OCI-LY7 (cell line): ENCODE measurements at regions not wholly inside any gene's neighbourhood (a gene's known extent, or its start where the extent isn't known, plus 50 kb on each side); places are given as distances from the start of the nearest gene placed in this dataset.

Source experiments
- BruUV-seq: library from RNA; stranded (reverse); fragments of 400-500 nt; replicated peaks from 2 replicates; lab custom pipeline; 2021; lab: Mats Ljungman, UMichigan
- CTCF ChIA-PET: fragments of 300-600 bp; sonication (Branson Sonifier 250); formaldehyde crosslinking; loops from one replicate; lab custom pipeline; 2022; ENCODE audit warnings: antibody characterized with exemption; ENCODE audit not compliant: unreplicated experiment; lab: Charles Lee
- POLR2A ChIA-PET: fragments of 300-600 bp; sonication (Branson Sonifier 250); formaldehyde crosslinking; loops from one replicate; lab custom pipeline; 2022; ENCODE audit warnings: antibody characterized with exemption; lab: Charles Lee
- DNase-seq: peaks from one replicate; pipeline ENCODE4 v3.0.0-alpha.2; 2015; ENCODE audit warnings: low spot score
- H2AFZ ChIP-seq: fragments of 200-600 bp; sonication (generic), shearing (Covaris generic); 2 replicates; pipeline ENCODE4 v1.6.1; 2014; ENCODE audit warnings: mild to moderate bottlenecking, antibody characterized with exemption, low read length, moderate library complexity
- H3K27ac ChIP-seq: fragments of 200-600 bp; sonication (generic); 2 replicates; pipeline ENCODE4 v1.5.1; 2014; ENCODE audit warnings: mixed run types, low read depth, mild to moderate bottlenecking, moderate library complexity, low read length, inconsistent platforms; ENCODE audit not compliant: poor library complexity, severe bottlenecking
- H3K36me3 ChIP-seq: fragments of 200-600 bp; sonication (generic); 2 replicates; pipeline ENCODE4 v1.6.1; 2014; ENCODE audit warnings: mild to moderate bottlenecking, antibody characterized with exemption, low read length, moderate library complexity, mixed read lengths; ENCODE audit not compliant: insufficient read depth
- H3K4me1 ChIP-seq: fragments of 200-600 bp; sonication (generic); 2 replicates; pipeline ENCODE4 v1.5.1; 2014; ENCODE audit warnings: mild to moderate bottlenecking, low read length; ENCODE audit not compliant: insufficient read depth, poor library complexity, severe bottlenecking
- H3K4me2 ChIP-seq: fragments of 200-600 bp; sonication (generic); 2 replicates; pipeline ENCODE4 v1.6.1; 2014; ENCODE audit warnings: mild to moderate bottlenecking, low read length
- H3K4me3 ChIP-seq: fragments of 200-600 bp; sonication (generic); 2 replicates; pipeline ENCODE4 v1.5.1; 2014; ENCODE audit warnings: mild to moderate bottlenecking, low read depth, low read length; ENCODE audit not compliant: poor library complexity, severe bottlenecking
- H3K79me2 ChIP-seq: fragments of 200-600 bp; sonication (generic); 2 replicates; pipeline ENCODE4 v1.6.1; 2016; ENCODE audit warnings: low read depth, mild to moderate bottlenecking, low read length, moderate library complexity, mixed read lengths; ENCODE audit not compliant: insufficient read depth
- H3K9me2 ChIP-seq: fragments of 200-600 bp; sonication (generic); 2 replicates; pipeline ENCODE4 v1.6.1; 2016; ENCODE audit warnings: mild to moderate bottlenecking, low read length, mixed read lengths; ENCODE audit not compliant: insufficient read depth
- H3K9me3 ChIP-seq: fragments of 200-600 bp; sonication (generic); 2 replicates; pipeline ENCODE4 v1.6.1; 2014; ENCODE audit warnings: mild to moderate bottlenecking, mixed run types, low read length, mixed read lengths
- H4K20me1 ChIP-seq: fragments of 200-600 bp; sonication (generic); 2 replicates; pipeline ENCODE4 v1.6.1; 2014; ENCODE audit warnings: mild to moderate bottlenecking, antibody characterized with exemption, low read length, moderate library complexity, mixed read lengths; ENCODE audit not compliant: insufficient read depth
- CTCF ChIP-seq: fragments of 200-600 bp; sonication (generic); conservative IDR thresholded peaks from 2 replicates; pipeline ENCODE4 v1.5.1; 2014; ENCODE audit warnings: mild to moderate bottlenecking, antibody characterized with exemption, low read length, moderate library complexity, mixed read lengths
- EZH2phosphoT487 ChIP-seq: fragments of 200-600 bp; sonication (generic); IDR thresholded peaks from 2 replicates; pipeline ENCODE4 v1.6.1; 2018; ENCODE audit warnings: low read depth, borderline replicate concordance, mild to moderate bottlenecking, mixed run types, antibody characterized with exemption, low read length, moderate library complexity, mixed read lengths
- intact Hi-C: fragments of 100-400 bp; cut with micrococcal nuclease; formaldehyde crosslinking; loops from one replicate; pipeline ENCODE4 v1.10.0; 2022; ENCODE audit not compliant: unreplicated experiment

- H3K4me1 ChIP-seq, result no peaks in the 10 kb centered on the region
- H3K4me2 ChIP-seq, result no peak overlapping the region
- no peak overlapping the region for H2AFZ ChIP-seq
- no peaks in the 10 kb centered on the region for H4K20me1 ChIP-seq
- H3K4me3 ChIP-seq, result no peak overlapping the region
- ChIA-PET CTCF (no interaction called here), POLR2A (no interaction called here)
- no peaks in the 10 kb centered on the region for H3K79me2 ChIP-seq
- H3K9me2 ChIP-seq, result no peaks in the 10 kb centered on the region
- H3K9me3 ChIP-seq, result no peaks in the 10 kb centered on the region
- H3K36me3 ChIP-seq, result no peaks in the 10 kb centered on the region
- no peak for DNase-seq
- TF ChIP-seq CTCF (no peak), EZH2phosphoT487 (no peak)
- H3K27ac ChIP-seq, result no peak overlapping the region
- no TSS peak for BruUV-seq
- intact Hi-C loops, result no loop called here
Measured at GRCh38 chr7:119936836-119937235, 336.1 kb upstream of the KCND2 start.

- no peak overlapping the region for H3K27ac ChIP-seq
- no peaks in the 10 kb centered on the region for H3K79me2 ChIP-seq
- POLR2A ChIA-PET, result no interaction called here
- no peaks in the 10 kb centered on the region for H4K20me1 ChIP-seq
- no peaks in the 10 kb centered on the region for H3K9me2 ChIP-seq
- H3K4me3 ChIP-seq, result no peak overlapping the region
- intact Hi-C loops, result no loop called here
- H3K4me2 ChIP-seq, result no peak overlapping the region
- no peak overlapping the region for H2AFZ ChIP-seq
- H3K9me3 ChIP-seq, result no peaks in the 10 kb centered on the region
- BruUV-seq, result no TSS peak
- CTCF ChIA-PET, result no interaction called here
- no peak for DNase-seq
- TF ChIP-seq EZH2phosphoT487, result no peak
- no peak for TF ChIP-seq CTCF
- no peaks in the 10 kb centered on the region for H3K36me3 ChIP-seq
- no peaks in the 10 kb centered on the region for H3K4me1 ChIP-seq
Measured at GRCh38 chr7:119937745-119938144, 335.2 kb upstream of the KCND2 start.

- Histone ChIP-seq H3K36me3 (no peaks in the 10 kb centered on the region), H3K4me1 (no peaks in the 10 kb centered on the region), H3K27ac (no peak overlapping the region), H2AFZ (no peak overlapping the region), H3K4me3 (no peak overlapping the region), H3K4me2 (no peak overlapping the region), H3K9me2 (no peaks in the 10 kb centered on the region), H3K9me3 (no peaks in the 10 kb centered on the region), H4K20me1 (no peaks in the 10 kb centered on the region), H3K79me2 (no peaks in the 10 kb centered on the region)
- TF ChIP-seq CTCF (no peak), EZH2phosphoT487 (no peak)
- ChIA-PET CTCF (no interaction called here), POLR2A (interaction anchor here (0.7 kb wide), 2 partner anchors 113 to 1853 kb away, joined by 3 read pairs; no protein-coding TSS in a partner anchor)
- intact Hi-C loops, result no loop called here
- no TSS peak for BruUV-seq
- no peak for DNase-seq
Measured at GRCh38 chr7:119943942-119944600, 328.9 kb upstream of the KCND2 start.
